Activated naive CD8-positive, alpha-beta T cell treated with anti-CD3 and anti-CD28 coated beads for 36 hours (primary cell): ENCODE measurements at regions not wholly inside any gene's neighbourhood (a gene's known extent, or its start where the extent isn't known, plus 50 kb on each side); places are given as distances from the start of the nearest gene placed in this dataset.
A peak's percentile ranks its signal among the peaks of the same experiment; 100 is the strongest.

Experiments used
- DNase-seq: peaks from one replicate; pipeline ENCODE4 v3.0.0; 2021
- H3K27ac Mint-ChIP-seq: one replicate; pipeline ENCODE4 v1.8.0; 2022; ENCODE audit warnings: mild to moderate bottlenecking, moderate library complexity, mixed read lengths
- H3K27me3 Mint-ChIP-seq: one replicate; pipeline ENCODE4 v1.8.0; 2022; ENCODE audit warnings: mild to moderate bottlenecking, mixed read lengths
- H3K36me3 Mint-ChIP-seq: one replicate; pipeline ENCODE4 v1.8.0; 2021; ENCODE audit warnings: mild to moderate bottlenecking, mixed read lengths
- H3K4me1 Mint-ChIP-seq: one replicate; pipeline ENCODE4 v1.8.0; 2021; ENCODE audit warnings: mixed read lengths
- H3K4me3 Mint-ChIP-seq: one replicate; pipeline ENCODE4 v1.8.0; 2022; ENCODE audit warnings: mild to moderate bottlenecking, moderate library complexity, mixed read lengths
- H3K9me3 Mint-ChIP-seq: one replicate; pipeline ENCODE4 v1.8.0; 2022; ENCODE audit warnings: mixed read lengths

- Mint-ChIP-seq H3K9me3 (no peaks in the 10 kb centered on the region), H3K4me1 (no peaks in the 10 kb centered on the region), H3K4me3 (no peak overlapping the region), H3K27ac (no peak overlapping the region), H3K36me3 (no peaks in the 10 kb centered on the region), H3K27me3 (peaks cover 6% of the 10 kb centered on the region)
- no peak for DNase-seq
These were observed 240.7 kb upstream of the PFKP start for GRCh38 chr10:2826675-2827074.

- Mint-ChIP-seq H3K36me3 (no peaks in the 10 kb centered on the region), H3K4me3 (no peak overlapping the region), H3K27me3 (peaks cover 6% of the 10 kb centered on the region), H3K27ac (no peak overlapping the region), H3K4me1 (no peaks in the 10 kb centered on the region), H3K9me3 (no peaks in the 10 kb centered on the region)
- DNase-seq, result no peak
These were observed 241.5 kb upstream of the PFKP start for GRCh38 chr10:2825841-2826240.

GRCh38 chr10:2817940-2818636, 249.3 kb upstream of the PFKP start:
- Mint-ChIP-seq H3K9me3 (no peaks in the 10 kb centered on the region), H3K27me3 (no peaks in the 10 kb centered on the region), H3K4me3 (no peak overlapping the region), H3K4me1 (no peaks in the 10 kb centered on the region), H3K27ac (no peak overlapping the region), H3K36me3 (no peaks in the 10 kb centered on the region)
- no peak for DNase-seq

GRCh38 chr10:2813693-2814092, 253.7 kb upstream of the PFKP start:
- Mint-ChIP-seq H3K36me3 (no peaks in the 10 kb centered on the region), H3K27me3 (peaks cover 5% of the 10 kb centered on the region), H3K27ac (no peak overlapping the region)

GRCh38 chr10:2813286-2813685, 254.1 kb upstream of the PFKP start:
- Mint-ChIP-seq H3K27me3 (peaks cover 5% of the 10 kb centered on the region), H3K4me3 (no peak overlapping the region), H3K36me3 (no peaks in the 10 kb centered on the region), H3K27ac (no peak overlapping the region), H3K9me3 (peaks cover 3% of the 10 kb centered on the region), H3K4me1 (no peaks in the 10 kb centered on the region)
- no peak for DNase-seq

More at GRCh38 chr10:2813693-2814092, 253.7 kb upstream of the PFKP start:
- Mint-ChIP-seq H3K4me3 (no peak overlapping the region), H3K4me1 (no peaks in the 10 kb centered on the region), H3K9me3 (peaks cover 2% of the 10 kb centered on the region)
- DNase-seq, result no peak

GRCh38 chr10:2812631-2813030, 254.7 kb upstream of the PFKP start:
- no peaks in the 10 kb centered on the region for H3K36me3 Mint-ChIP-seq
- H3K27ac Mint-ChIP-seq, result no peak overlapping the region
- H3K27me3 Mint-ChIP-seq, result peaks cover 5% of the 10 kb centered on the region
- H3K4me1 Mint-ChIP-seq, result no peaks in the 10 kb centered on the region
- peaks cover 8% of the 10 kb centered on the region for H3K9me3 Mint-ChIP-seq
- H3K4me3 Mint-ChIP-seq, result no peak overlapping the region
- no peak for DNase-seq

- no peak for DNase-seq
- Mint-ChIP-seq H3K4me3 (no peak overlapping the region), H3K27ac (no peak overlapping the region), H3K27me3 (peaks cover 6% of the 10 kb centered on the region), H3K36me3 (no peaks in the 10 kb centered on the region), H3K4me1 (no peaks in the 10 kb centered on the region), H3K9me3 (peaks cover 5% of the 10 kb centered on the region)
These were observed 267.2 kb upstream of the PFKP start for GRCh38 chr10:2800178-2800577.

GRCh38 chr10:2798336-2799022, 268.9 kb upstream of the PFKP start:
- Mint-ChIP-seq H3K9me3 (peaks cover 8% of the 10 kb centered on the region), H3K36me3 (no peaks in the 10 kb centered on the region), H3K4me1 (no peaks in the 10 kb centered on the region), H3K4me3 (no peak overlapping the region), H3K27ac (no peak overlapping the region), H3K27me3 (peaks cover 8% of the 10 kb centered on the region)
- no peak for DNase-seq

GRCh38 chr10:2791774-2792443, 275.4 kb upstream of the PFKP start:
- no peaks in the 10 kb centered on the region for H3K36me3 Mint-ChIP-seq
- peaks cover 13% of the 10 kb centered on the region for H3K9me3 Mint-ChIP-seq
- H3K4me1 Mint-ChIP-seq, result peaks cover 15% of the 10 kb centered on the region
- H3K27me3 Mint-ChIP-seq, result peaks cover 20% of the 10 kb centered on the region
- no peak overlapping the region for H3K4me3 Mint-ChIP-seq
- DNase-seq, result peak; percentile 39
- H3K27ac Mint-ChIP-seq, result no peak overlapping the region

GRCh38 chr10:2790396-2791188, 276.8 kb upstream of the PFKP start:
- Mint-ChIP-seq H3K27me3 (peaks cover 20% of the 10 kb centered on the region), H3K9me3 (peaks cover 9% of the 10 kb centered on the region), H3K4me3 (no peak overlapping the region), H3K4me1 (peaks cover 15% of the 10 kb centered on the region), H3K27ac (no peak overlapping the region), H3K36me3 (no peaks in the 10 kb centered on the region)
- no peak for DNase-seq

GRCh38 chr10:2786251-2786650, 281.1 kb upstream of the PFKP start:
- Mint-ChIP-seq H3K4me1 (peaks cover 4% of the 10 kb centered on the region), H3K27ac (no peak overlapping the region), H3K27me3 (peaks cover 26% of the 10 kb centered on the region), H3K4me3 (no peak overlapping the region), H3K9me3 (no peaks in the 10 kb centered on the region), H3K36me3 (no peaks in the 10 kb centered on the region)
- DNase-seq, result no peak

GRCh38 chr10:2784766-2785165, 282.6 kb upstream of the PFKP start:
- Mint-ChIP-seq H3K9me3 (no peaks in the 10 kb centered on the region), H3K27ac (no peak overlapping the region), H3K4me3 (no peak overlapping the region), H3K4me1 (no peaks in the 10 kb centered on the region), H3K27me3 (peaks cover 26% of the 10 kb centered on the region), H3K36me3 (no peaks in the 10 kb centered on the region)
- no peak for DNase-seq

GRCh38 chr10:2782950-2783349, 284.4 kb upstream of the PFKP start:
- Mint-ChIP-seq H3K27ac (no peak overlapping the region), H3K36me3 (no peaks in the 10 kb centered on the region), H3K27me3 (peaks cover 19% of the 10 kb centered on the region), H3K4me1 (no peaks in the 10 kb centered on the region), H3K4me3 (no peak overlapping the region), H3K9me3 (no peaks in the 10 kb centered on the region)
- no peak for DNase-seq

- H3K36me3 Mint-ChIP-seq, result no peaks in the 10 kb centered on the region
- H3K27ac Mint-ChIP-seq, result no peak overlapping the region
- H3K4me3 Mint-ChIP-seq, result no peak overlapping the region
- no peaks in the 10 kb centered on the region for H3K9me3 Mint-ChIP-seq
- DNase-seq, result no peak
- no peaks in the 10 kb centered on the region for H3K4me1 Mint-ChIP-seq
- H3K27me3 Mint-ChIP-seq, result peaks cover 15% of the 10 kb centered on the region
These were observed 285.1 kb upstream of the PFKP start for GRCh38 chr10:2782265-2782664.
